ENCODE measurements at regions not wholly inside any gene's neighbourhood (a gene's known extent, or its start where the extent isn't known, plus 50 kb on each side); places are given as distances from the start of the nearest gene placed in this dataset.
A peak's percentile ranks its signal among the peaks of the same experiment; 100 is the strongest.
"Not testable (repeated sequence)": the region's sequence is repeated elsewhere in the genome, so short reads cannot be mapped to it uniquely, and the experiment has no call there.

DNA sequence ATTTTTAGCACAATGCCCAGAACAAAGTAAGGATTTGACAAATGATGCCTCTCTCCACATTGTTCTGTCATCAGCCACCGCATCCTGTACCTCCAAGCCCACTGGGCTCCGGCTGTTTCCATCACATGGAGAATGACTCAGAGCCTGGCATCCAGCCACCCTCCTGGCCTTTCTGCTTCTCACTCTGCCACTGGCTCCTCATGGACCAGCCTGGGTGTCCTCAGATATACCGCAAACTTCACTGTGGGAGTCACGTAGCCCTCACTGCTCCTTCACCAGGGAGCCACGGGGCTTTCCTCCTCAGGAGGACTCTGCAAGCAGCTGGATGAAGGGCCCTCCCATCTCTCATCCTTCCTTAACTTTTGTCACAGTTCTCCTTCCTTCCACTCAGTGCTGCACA is 943.0 kb downstream of the TUBA3C start:
- DNase-seq = not testable (repeated sequence)

DNA sequence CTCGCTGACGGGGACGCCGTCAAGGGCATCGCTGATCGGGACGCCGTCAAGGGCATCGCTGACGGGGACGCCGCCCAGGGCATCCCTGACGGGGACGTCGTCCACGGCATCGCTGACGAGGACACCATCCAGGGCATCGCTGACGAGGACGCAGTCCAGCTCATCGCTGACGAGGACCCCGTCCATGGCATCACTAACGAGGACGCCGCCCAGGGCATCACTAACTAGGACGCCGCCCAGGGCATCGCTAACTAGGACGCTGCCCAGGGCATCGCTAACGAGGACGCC is 945.2 kb downstream of the TUBA3C start:
- DNase-seq = no peak

DNA sequence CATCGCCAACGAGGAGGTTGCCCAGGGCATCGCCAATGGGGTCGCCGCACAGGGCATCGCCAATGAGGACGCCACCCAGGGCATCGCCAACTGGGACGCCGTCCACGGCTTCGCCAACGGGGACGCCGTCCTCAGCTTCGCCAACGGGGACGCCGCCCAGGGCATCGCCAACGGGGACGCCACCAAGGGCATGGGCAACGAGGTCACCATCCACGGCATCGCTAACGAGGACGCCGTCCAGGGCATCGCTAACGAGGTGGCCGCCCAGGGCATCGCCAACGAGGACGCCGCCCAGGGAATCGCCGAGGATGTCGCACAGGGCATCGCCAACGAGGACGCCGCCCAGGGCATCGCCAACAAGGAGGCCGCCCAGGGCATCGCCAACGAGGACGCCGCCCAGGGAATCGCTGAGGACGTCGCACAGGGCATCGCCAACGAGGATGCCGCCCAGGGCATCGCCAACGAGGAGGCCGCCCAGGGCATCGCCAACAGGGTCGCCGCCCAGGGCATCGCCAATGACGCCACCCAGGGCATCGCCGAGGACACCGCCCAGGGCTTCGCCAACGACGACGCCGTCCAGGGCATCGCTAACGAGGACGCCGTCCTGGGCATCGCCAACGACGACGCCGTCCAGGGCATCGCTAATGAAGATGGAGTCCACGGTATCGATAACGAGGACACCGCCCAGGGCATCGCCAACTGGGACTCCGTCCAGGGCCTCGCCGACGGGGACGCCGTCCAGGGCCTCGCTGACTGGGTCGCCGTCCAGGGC is 945.7 kb downstream of the TUBA3C start:
- no peak for DNase-seq

DNA sequence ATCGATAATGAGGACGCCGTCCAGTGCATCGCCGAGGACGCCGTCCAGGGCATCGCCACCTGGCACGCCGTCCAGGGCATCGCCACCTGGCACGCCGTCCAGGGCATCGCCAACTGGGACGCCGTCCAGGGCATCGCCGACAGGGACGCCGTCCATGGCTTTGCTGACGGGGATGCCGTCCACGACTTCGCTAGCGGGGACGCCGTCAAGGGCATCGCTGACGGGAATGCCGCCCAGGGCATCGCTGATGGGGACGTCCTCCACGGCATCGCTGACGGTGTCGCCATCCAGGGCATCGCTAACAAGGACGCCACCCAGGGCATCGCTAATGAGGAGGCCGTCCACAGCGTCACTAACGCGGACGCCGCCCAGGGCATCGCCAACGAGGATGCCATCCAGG is 946.5 kb downstream of the TUBA3C start:
- DNase-seq = no peak

DNA sequence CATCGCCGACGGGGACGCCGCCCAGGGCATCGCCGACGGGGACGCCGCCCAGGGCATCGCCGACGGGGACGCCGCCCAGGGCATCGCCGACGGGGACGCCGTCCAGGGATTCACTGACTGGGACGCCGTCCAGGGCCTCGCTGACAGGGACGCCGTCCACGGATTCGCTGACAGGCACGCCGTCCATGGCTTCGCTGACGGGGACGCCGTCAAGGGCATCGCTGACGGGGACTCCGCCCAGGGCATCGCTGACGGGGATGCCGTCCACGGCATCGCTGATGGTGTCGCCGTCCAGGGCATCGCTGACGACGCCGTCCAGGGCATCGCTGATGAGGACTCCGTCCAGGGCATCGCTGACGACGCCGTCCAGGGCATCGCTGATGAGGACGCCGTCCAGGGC is 947.2 kb downstream of the TUBA3C start:
- not testable (repeated sequence) for DNase-seq

DNA sequence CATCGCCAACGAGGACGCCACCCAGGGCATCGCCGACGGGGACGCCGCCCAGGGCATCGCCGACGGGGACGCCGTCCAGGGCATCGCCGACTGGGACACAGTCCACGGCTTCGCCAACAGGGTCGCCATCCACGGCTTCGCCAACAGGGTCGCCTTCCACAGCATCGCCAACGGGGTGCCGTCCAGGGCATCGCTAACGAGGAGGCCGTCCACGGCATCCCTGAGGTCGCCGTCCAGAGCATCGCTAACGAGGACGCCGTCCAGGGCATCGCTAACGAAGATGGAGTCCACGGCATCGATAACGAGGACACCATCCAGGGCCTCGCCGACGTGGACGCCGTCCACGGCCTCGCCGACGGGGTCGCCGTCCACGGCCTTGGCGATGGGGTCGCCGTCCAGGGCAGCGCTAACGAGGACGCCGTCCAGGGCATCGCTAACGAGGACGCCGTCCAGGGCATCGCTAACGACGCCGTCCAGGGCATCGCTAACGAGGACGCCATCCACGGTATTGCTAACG is 947.8 kb downstream of the TUBA3C start:
- DNase-seq = no peak

DNA sequence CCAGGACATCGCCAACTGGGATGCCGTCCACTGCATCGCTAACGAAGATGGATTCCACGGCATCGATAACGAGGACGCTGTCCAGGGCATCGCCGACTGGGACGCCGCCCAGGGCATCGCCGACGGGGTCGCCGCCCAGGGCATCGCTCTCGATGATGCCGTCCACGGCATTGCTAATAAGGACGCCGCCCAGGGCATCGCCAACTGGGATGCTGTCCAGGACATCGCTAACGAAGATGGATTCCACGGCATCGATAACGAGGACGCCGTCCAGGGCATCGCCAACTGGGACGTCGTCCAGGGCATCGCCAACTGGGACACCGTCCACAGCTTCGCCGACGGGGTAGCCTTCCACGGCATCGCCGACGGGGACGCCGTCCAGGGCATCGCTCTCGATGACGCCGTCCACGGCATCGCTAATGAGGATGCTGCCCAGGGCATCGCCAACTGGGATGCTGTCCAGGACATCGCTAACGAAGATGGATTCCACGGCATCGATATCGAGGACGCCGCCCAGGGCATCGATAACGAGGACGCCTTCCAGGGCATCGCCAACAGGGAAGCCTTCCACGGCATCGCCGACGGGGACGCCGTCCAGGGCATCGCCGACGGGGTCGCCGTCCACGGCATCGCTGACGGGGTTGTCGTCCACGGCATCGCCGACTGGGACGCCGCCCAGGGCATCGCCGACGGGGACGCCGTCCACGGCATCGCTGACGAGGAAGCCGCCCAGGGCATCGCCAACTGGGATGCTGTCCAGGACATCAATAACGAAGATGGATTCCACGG is 948.4 kb downstream of the TUBA3C start:
- DNase-seq = no peak

DNA sequence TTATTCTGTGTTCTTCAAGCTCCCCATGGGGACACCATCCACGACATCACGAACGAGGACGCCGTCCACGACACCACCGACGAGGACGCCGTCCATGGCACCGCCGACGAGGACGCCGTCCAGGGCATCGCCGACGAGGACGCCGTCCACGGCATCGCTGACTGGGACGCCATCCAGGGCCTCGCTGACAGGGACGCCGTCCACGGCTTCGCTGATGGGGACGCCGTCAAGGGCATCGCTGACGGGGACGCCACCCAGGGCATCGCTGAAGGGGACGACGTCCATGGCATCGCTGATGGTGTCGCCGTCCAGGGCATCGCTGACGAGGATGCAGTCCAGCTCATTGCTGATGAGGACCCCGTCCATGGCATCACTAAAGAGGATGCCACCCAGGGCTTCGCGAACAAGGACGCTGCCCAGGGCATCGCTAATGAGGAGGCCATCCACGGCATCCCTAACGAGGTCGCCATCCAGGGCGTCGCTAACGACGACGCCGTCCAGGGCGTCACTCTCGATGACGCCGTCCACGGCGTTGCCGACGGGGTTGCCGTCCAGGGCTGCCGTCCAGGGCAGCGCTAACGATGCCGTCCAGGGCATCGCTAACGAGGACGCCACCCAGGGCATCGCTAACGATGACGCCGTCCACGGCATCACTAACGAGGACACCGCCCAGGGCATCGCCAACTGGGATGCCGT is 949.2 kb downstream of the TUBA3C start:
- DNase-seq = no peak

DNA sequence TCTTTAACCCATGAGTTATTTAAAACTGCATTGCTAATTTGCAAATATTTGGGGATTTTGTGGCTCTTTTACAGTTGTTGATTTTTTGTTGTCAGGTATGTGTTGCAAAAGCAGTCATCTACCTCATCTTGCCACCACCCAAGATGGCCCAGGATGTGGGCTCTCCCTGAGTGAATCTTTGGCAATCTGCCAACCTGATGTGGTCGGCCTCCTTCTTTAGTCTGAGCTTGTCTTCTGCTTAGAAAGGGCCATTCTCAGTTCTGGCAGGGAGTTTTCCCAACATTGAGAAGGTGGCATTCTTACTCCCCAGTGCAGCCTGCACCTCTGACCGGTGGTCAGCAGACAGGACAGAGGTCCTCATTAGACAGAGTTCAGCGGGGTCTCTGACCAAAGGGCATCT is 957.2 kb downstream of the TUBA3C start:
- DNase-seq = not testable (repeated sequence)

DNA sequence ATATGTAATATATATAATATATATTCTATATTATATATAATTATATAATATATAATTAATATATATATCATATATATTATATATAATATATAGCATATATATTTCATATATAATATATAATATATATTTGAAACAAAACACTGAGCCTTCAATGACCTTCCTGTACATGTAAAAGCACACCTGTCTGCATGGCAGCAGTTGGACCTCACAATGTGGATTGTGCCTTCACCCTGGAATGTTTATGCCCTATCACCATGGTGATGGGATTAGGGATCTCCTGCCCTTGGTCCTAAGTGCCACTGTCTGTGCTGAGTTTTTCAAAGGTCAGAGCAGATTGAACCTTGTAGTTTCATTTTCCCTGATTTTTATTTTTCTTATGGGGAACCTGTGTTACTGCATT is 966.9 kb downstream of the TUBA3C start:
- not testable (repeated sequence) for DNase-seq

DNA sequence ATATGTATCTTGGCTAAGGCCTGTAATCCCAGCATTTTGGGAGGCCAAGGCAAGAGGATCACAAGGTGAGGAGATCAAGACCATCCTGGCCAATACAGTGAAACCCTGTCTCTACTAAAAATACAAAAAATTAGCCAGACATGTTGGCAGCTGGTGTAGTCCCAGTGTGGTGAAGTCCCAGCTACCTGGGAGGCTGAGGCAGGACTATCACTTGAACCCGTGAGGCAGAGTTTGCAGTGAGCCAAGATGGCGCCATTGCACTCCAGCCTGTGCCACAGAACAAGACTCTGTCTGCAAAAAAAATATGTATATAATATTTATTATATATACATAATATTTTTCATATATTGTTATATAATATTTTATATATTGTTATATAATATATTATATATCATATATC is 968.1 kb downstream of the TUBA3C start:
- not testable (repeated sequence) for DNase-seq

DNA sequence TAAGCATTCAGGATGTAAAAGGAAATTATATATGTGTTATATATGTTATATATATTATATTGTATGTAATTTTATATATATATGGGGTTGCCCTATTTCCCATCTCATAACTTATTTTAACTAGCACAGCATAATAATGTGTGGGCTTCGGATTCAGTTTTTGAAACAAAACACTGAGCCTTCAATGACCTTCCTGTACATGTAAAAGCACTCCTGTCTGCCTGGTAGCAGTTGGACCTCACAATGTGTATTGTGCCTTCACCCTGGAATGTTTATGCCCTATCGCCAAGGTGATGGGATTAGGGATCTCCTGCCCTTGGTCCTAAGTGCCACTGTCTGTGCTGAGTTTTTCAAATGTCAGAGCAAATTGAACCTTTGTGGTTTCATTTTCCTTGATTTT is 968.8 kb downstream of the TUBA3C start:
- DNase-seq = peak; percentile 51

DNA sequence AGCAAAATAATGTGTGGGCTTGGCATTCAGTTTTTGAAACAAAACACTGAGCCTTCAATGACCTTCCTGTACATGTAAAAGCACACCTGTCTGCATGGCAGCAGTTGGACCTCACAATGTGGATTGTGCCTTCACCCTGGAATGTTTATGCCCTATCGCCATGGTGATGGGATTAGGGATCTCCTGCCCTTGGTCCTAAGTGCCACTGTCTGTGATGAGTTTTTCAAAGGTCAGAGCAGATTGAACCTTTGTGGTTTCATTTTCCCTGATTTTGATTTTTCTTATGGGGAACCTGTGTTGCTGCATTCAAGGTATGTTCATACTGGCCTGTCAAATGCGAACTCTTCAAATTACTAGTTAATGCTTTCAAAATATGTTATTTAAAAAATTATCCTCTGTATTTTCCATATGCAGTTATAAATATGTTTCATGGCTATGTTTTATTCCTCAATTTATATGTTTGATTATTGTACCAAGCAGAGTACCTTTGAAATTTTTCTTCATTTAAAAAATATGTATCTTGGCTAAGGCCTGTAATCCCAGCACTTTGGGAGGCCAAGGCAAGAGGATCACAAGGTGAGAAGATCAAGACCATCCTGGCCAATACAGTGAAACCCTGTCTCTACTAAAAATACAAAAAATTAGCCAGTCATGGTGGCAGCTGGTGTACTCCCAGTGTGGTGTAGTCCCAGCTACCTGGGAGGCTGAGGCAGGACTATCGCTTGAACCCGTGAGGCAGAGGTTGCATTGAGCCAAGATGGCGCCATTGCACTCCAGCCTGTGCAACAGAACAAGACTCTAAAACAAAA is 969.7 kb downstream of the TUBA3C start:
- DNase-seq = peak; percentile 23

DNA sequence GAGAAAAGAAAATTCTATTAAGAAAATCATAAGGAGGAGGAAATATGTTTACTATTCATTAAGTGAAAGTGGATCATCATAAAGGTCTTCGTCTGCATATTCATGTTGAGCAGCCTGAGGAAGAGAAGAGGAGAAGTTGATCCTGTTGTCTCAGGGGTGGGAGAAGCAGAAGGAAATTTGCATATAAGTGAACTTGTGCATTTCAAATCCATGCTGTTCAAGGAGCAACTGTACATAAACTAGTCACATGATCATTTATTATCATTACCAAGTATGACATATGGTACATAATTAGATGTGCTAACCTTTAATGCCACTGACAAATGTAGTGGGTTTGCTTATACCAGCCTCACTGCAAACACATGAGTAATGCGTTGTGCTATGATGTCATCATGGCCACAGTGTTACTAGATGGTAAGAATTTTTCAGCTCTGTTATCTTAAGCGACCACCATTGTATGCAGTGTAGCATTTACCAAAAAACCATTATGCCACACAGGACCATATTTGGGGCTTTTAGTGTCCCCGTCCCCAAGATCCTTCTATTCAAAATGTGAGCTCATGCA is 976.9 kb downstream of the TUBA3C start:
- not testable (repeated sequence) for DNase-seq

DNA sequence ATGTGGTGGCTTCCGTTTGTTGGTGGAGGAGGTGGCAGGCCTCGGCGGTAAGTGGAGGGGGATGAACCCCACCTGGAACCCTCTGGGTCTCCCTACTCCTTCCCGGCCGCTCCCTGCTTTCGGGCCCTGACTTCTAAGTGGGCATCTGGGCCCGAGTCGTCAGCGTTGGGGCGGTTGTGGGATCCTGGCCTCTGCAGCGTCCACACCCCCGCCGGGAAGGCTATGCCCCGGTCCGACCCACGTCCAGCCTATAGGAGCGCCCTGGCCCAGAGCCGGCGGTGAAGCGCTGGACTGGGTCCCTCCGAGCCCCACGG is 986.3 kb downstream of the TUBA3C start:
- not testable (repeated sequence) for DNase-seq

DNA sequence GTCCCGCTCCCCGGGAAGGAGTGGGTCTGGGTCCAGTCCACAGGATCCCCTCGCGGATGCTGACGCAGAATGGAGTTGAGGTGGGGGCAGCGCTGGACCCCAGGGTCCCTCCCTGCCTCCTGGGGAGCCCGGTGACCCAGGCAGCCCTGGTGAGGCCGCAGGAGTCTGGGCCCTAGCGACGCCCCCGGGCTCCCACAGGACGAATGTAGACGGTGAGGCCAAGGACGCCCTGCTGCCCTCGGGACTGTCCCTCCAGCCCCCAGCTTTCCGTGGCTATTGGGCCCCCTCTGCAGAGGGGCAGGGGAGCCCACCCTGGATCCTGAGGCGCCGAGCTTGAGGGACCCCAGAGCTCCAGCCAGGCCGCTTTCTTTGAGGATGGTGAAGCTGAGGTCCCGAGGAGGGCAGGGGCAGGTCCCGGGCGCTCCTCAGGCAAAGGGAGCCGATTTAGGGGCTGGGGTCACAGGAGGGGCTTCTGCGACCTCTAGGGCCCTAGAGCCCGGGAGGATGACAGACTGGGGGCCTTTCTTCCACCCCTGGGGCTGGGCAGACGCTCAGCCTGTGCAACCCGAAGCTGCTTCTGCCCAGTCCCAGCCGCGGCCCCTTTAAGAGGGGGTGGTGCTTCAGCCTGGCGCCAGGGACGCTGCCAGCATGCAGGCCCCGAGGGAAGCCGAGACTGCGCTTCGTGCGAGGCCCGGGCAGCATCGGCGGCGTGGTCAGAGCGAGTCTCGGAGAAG is 986.8 kb downstream of the TUBA3C start:
- DNase-seq = not testable (repeated sequence)

DNA sequence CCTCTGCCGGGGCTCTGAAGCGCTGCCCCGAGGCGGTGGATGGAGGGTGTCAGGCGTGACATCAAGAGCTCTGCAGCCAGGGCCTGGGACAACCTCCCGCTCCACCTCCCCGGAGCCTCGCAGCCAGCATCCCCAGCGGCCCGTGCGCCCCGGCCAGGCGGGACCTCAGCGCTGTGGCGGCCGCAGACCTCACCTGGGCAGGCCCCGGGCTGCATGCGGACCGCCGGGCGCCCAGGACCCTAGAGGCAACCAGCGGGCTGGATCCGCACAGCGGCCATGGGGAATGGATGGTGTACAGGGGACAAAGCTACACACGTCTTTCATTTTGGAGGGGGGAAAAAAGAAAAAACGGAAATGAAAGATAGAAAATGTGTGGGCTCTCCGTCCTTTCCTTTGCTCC is 987.5 kb downstream of the TUBA3C start:
- not testable (repeated sequence) for DNase-seq

Data from stimulated activated CD8-positive, alpha-beta memory T cell treated with anti-CD3 and anti-CD28 coated beads, Interleukin-4, amount 100 ng/mL, for 48 hours (primary cell).